ENCODE measurements at regions not wholly inside any gene's neighbourhood (a gene's known extent, or its start where the extent isn't known, plus 50 kb on each side); places are given as distances from the start of the nearest gene placed in this dataset.

GRCh38 chr3:117719316-117719926, 1009.8 kb downstream of the TUSC7 start:
- no peak overlapping the region for H3K27ac ChIP-seq (ENCODE audit: low read length)
- no peaks in the 10 kb centered on the region for H3K4me1 ChIP-seq (ENCODE audit: control insufficient read depth, low read depth, low read length)
- H3K4me3 ChIP-seq (ENCODE audit: low read length), result no peak overlapping the region
- H3K36me3 ChIP-seq (ENCODE audit: control insufficient read depth, low read depth, low read length), result no peaks in the 10 kb centered on the region
- H3K9ac ChIP-seq (ENCODE audit: low read length), result no peak overlapping the region
- H3K27me3 ChIP-seq (ENCODE audit: control insufficient read depth, insufficient read depth, low read length), result no peaks in the 10 kb centered on the region
- H3K9me3 ChIP-seq (ENCODE audit: control insufficient read depth, low read depth, low read length), result no peaks in the 10 kb centered on the region

DNA sequence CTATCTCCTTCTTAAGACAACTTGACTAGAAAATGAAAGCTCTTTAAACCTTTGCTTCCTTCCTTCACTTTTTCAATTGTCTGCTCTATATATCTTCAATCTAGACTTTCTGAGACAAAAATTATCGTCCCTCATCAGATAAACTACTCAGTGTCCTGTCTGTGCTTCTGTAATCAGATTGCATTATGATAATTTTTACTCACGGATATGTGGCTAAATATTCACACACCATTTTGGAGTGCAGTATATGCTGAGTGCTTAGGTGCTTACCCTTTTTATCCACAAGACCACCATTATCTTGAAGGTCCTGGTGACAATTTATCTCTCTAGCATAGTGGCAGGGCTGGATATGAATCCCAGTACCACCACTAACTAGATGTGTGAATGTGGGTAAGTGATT, 1012.3 kb downstream of the TUSC7 start:
- no peaks in the 10 kb centered on the region for H3K36me3 ChIP-seq (ENCODE audit: control insufficient read depth, low read depth, low read length)
- H3K9ac ChIP-seq (ENCODE audit: low read length), result no peak overlapping the region
- H3K27me3 ChIP-seq (ENCODE audit: control insufficient read depth, insufficient read depth, low read length), result no peaks in the 10 kb centered on the region
- no peak overlapping the region for H3K4me3 ChIP-seq (ENCODE audit: low read length)
- H3K27ac ChIP-seq (ENCODE audit: low read length), result no peak overlapping the region
- H3K9me3 ChIP-seq (ENCODE audit: control insufficient read depth, low read depth, low read length), result no peaks in the 10 kb centered on the region
- no peaks in the 10 kb centered on the region for H3K4me1 ChIP-seq (ENCODE audit: control insufficient read depth, low read depth, low read length)

DNA sequence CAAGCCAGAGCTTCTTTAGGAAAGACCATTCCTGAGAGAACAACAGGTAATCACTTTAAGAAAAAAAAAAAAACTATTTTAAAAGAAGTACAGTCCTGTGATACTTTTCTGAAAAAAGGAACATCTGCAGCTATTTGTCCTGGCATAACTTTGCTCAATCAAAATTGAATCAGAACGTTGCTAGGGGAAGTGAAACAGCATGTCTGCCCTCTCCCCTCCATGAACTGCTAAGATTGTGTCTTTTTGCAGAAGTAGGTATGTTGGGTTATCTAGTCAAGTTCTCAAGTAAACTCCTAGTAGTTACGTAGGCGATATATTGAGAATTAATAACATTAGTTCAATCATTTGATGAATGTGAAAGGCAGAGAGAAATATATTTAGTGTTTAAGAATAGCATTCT, 1013.3 kb downstream of the TUSC7 start:
- H3K9ac ChIP-seq (ENCODE audit: low read length), result no peak overlapping the region
- no peaks in the 10 kb centered on the region for H3K9me3 ChIP-seq (ENCODE audit: control insufficient read depth, low read depth, low read length)
- H3K4me3 ChIP-seq (ENCODE audit: low read length), result no peak overlapping the region
- no peak overlapping the region for H3K27ac ChIP-seq (ENCODE audit: low read length)
- no peaks in the 10 kb centered on the region for H3K4me1 ChIP-seq (ENCODE audit: control insufficient read depth, low read depth, low read length)
- no peaks in the 10 kb centered on the region for H3K36me3 ChIP-seq (ENCODE audit: control insufficient read depth, low read depth, low read length)
- no peaks in the 10 kb centered on the region for H3K27me3 ChIP-seq (ENCODE audit: control insufficient read depth, insufficient read depth, low read length)

- H3K27ac ChIP-seq (ENCODE audit: low read length), result no peak overlapping the region
- H3K27me3 ChIP-seq (ENCODE audit: control insufficient read depth, insufficient read depth, low read length), result no peaks in the 10 kb centered on the region
- H3K9me3 ChIP-seq (ENCODE audit: control insufficient read depth, low read depth, low read length), result no peaks in the 10 kb centered on the region
- H3K9ac ChIP-seq (ENCODE audit: low read length), result no peak overlapping the region
- no peaks in the 10 kb centered on the region for H3K4me1 ChIP-seq (ENCODE audit: control insufficient read depth, low read depth, low read length)
- H3K4me3 ChIP-seq (ENCODE audit: low read length), result no peak overlapping the region
- no peaks in the 10 kb centered on the region for H3K36me3 ChIP-seq (ENCODE audit: control insufficient read depth, low read depth, low read length)
Measured at GRCh38 chr3:117723825-117724224, 1014.2 kb downstream of the TUSC7 start.

DNA sequence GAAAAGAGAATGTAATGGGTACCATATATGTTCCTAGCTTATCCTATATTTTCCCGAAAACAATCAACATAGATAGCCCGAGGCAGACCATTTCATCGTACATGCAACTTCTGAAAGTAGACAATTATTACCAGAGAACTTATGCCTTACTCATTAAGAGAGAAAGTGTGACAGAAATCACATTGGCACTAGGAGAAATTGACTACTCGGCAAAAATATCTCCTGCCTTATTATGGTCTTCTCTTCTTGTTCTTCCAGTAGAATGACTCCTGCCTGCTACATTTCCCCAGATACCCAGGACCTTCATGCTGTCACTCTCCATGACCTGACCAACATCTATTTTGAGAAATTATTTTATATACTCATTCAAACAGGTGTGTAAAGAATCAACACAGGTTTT, 1015.7 kb downstream of the TUSC7 start:
- Histone ChIP-seq H3K27ac (ENCODE audit: low read length) (no peak overlapping the region), H3K9ac (ENCODE audit: low read length) (no peak overlapping the region), H3K4me1 (ENCODE audit: control insufficient read depth, low read depth, low read length) (no peaks in the 10 kb centered on the region), H3K4me3 (ENCODE audit: low read length) (no peak overlapping the region), H3K36me3 (ENCODE audit: control insufficient read depth, low read depth, low read length) (no peaks in the 10 kb centered on the region), H3K27me3 (ENCODE audit: control insufficient read depth, insufficient read depth, low read length) (no peaks in the 10 kb centered on the region), H3K9me3 (ENCODE audit: control insufficient read depth, low read depth, low read length) (no peaks in the 10 kb centered on the region)

GRCh38 chr3:117726776-117727175, 1017.2 kb downstream of the TUSC7 start:
- Histone ChIP-seq H3K27ac (ENCODE audit: low read length) (no peak overlapping the region), H3K9me3 (ENCODE audit: control insufficient read depth, low read depth, low read length) (no peaks in the 10 kb centered on the region), H3K27me3 (ENCODE audit: control insufficient read depth, insufficient read depth, low read length) (no peaks in the 10 kb centered on the region), H3K9ac (ENCODE audit: low read length) (no peak overlapping the region), H3K36me3 (ENCODE audit: control insufficient read depth, low read depth, low read length) (no peaks in the 10 kb centered on the region), H3K4me1 (ENCODE audit: control insufficient read depth, low read depth, low read length) (no peaks in the 10 kb centered on the region), H3K4me3 (ENCODE audit: low read length) (no peak overlapping the region)

DNA sequence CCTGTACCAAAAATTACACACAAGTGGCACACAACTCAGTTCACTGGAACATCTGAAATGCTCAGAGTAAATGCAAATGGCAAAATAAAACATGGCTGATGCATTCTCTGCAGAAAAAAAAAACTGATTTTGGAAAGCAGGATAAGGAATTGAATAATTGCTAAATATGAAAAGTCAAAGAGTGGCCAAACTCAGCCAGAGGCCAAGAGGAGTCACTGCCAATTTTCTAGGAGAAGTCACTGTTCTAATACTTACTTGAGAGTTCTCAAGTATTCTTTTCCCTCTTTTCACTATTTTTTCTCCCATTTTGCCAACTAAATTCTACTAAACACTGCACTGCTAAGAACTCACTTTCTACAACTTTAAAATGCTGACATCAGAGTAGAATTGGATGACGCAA, 1018.6 kb downstream of the TUSC7 start:
- Histone ChIP-seq H3K4me1 (ENCODE audit: control insufficient read depth, low read depth, low read length) (no peaks in the 10 kb centered on the region), H3K27ac (ENCODE audit: low read length) (no peak overlapping the region), H3K36me3 (ENCODE audit: control insufficient read depth, low read depth, low read length) (no peaks in the 10 kb centered on the region), H3K9me3 (ENCODE audit: control insufficient read depth, low read depth, low read length) (no peaks in the 10 kb centered on the region), H3K9ac (ENCODE audit: low read length) (no peak overlapping the region), H3K4me3 (ENCODE audit: low read length) (no peak overlapping the region), H3K27me3 (ENCODE audit: control insufficient read depth, insufficient read depth, low read length) (no peaks in the 10 kb centered on the region)

GRCh38 chr3:117734496-117734895, 1024.9 kb downstream of the TUSC7 start:
- Histone ChIP-seq H3K4me1 (ENCODE audit: control insufficient read depth, low read depth, low read length) (peaks cover 3% of the 10 kb centered on the region), H3K9me3 (ENCODE audit: control insufficient read depth, low read depth, low read length) (no peaks in the 10 kb centered on the region), H3K36me3 (ENCODE audit: control insufficient read depth, low read depth, low read length) (no peaks in the 10 kb centered on the region), H3K27ac (ENCODE audit: low read length) (no peak overlapping the region), H3K9ac (ENCODE audit: low read length) (no peak overlapping the region), H3K27me3 (ENCODE audit: control insufficient read depth, insufficient read depth, low read length) (no peaks in the 10 kb centered on the region), H3K4me3 (ENCODE audit: low read length) (no peak overlapping the region)

DNA sequence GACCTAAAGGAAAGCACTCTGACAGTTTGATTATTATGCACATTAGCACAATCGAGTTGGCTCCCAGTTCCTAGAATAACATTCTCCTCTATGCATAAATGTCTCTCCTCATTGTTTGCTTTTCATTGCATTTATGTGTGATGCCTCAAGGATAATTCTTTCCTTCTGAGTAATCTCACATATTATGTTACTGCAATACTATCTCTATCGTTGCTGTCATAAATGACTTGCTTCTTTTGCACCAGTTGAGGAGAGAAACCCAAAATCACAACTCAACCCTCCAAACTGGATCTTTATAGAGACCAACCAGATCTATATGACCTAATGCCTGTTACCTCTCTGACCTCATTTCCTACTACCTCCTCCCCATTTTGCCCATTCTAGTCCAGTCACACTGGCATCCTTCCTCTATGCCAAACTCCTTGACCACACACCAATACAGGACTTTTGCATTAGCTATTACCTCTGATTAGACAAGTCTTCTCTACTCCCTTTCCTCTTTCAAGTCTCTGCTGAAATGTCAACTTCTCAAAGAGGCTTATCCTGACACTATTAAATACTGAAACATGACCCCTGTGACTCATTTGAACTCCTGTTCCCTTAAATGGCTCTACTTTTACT, 1026.0 kb downstream of the TUSC7 start:
- no peaks in the 10 kb centered on the region for H3K27me3 ChIP-seq (ENCODE audit: control insufficient read depth, insufficient read depth, low read length)
- H3K36me3 ChIP-seq (ENCODE audit: control insufficient read depth, low read depth, low read length), result no peaks in the 10 kb centered on the region
- H3K9me3 ChIP-seq (ENCODE audit: control insufficient read depth, low read depth, low read length), result no peaks in the 10 kb centered on the region
- peaks cover 3% of the 10 kb centered on the region for H3K4me1 ChIP-seq (ENCODE audit: control insufficient read depth, low read depth, low read length)
- no peak overlapping the region for H3K4me3 ChIP-seq (ENCODE audit: low read length)
- no peak overlapping the region for H3K27ac ChIP-seq (ENCODE audit: low read length)
- H3K9ac ChIP-seq (ENCODE audit: low read length), result no peak overlapping the region

- no peak overlapping the region for H3K4me3 ChIP-seq (ENCODE audit: low read length)
Measured at GRCh38 chr3:117736846-117737245, 1027.3 kb downstream of the TUSC7 start.

DNA sequence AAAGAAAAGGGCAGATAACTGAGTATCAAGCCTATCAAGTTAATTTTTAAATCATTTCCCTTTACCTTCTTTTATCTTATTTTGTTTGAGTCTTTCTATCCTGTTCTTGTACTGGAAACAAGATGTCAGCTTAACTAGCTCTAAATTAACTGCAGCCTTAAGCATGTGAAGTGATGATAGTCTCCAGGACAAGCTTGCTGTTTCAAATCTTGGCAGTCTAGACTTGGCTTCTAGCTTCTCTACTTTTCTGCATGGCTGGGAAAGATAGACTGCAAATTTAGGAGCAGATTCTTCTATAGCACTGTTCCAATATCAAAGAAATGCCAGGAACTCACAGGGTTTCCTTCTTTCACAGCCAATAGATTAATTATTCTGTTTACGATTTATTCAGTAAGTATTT, 1034.4 kb downstream of the TUSC7 start:
- Histone ChIP-seq H3K9me3 (ENCODE audit: control insufficient read depth, low read depth, low read length) (no peaks in the 10 kb centered on the region), H3K36me3 (ENCODE audit: control insufficient read depth, low read depth, low read length) (no peaks in the 10 kb centered on the region), H3K9ac (ENCODE audit: low read length) (no peak overlapping the region), H3K4me1 (ENCODE audit: control insufficient read depth, low read depth, low read length) (no peaks in the 10 kb centered on the region), H3K27ac (ENCODE audit: low read length) (no peak overlapping the region), H3K27me3 (ENCODE audit: control insufficient read depth, insufficient read depth, low read length) (no peaks in the 10 kb centered on the region), H3K4me3 (ENCODE audit: low read length) (no peak overlapping the region)

More at GRCh38 chr3:117736846-117737245, 1027.3 kb downstream of the TUSC7 start:
- no peak overlapping the region for H3K9ac ChIP-seq (ENCODE audit: low read length)
- no peaks in the 10 kb centered on the region for H3K36me3 ChIP-seq (ENCODE audit: control insufficient read depth, low read depth, low read length)
- no peaks in the 10 kb centered on the region for H3K27me3 ChIP-seq (ENCODE audit: control insufficient read depth, insufficient read depth, low read length)
- no peaks in the 10 kb centered on the region for H3K9me3 ChIP-seq (ENCODE audit: control insufficient read depth, low read depth, low read length)
- no peak overlapping the region for H3K27ac ChIP-seq (ENCODE audit: low read length)
- H3K4me1 ChIP-seq (ENCODE audit: control insufficient read depth, low read depth, low read length), result peaks cover 3% of the 10 kb centered on the region

- H3K27ac ChIP-seq (ENCODE audit: low read length), result no peak overlapping the region
- no peaks in the 10 kb centered on the region for H3K9me3 ChIP-seq (ENCODE audit: control insufficient read depth, low read depth, low read length)
- no peaks in the 10 kb centered on the region for H3K4me1 ChIP-seq (ENCODE audit: control insufficient read depth, low read depth, low read length)
- no peak overlapping the region for H3K4me3 ChIP-seq (ENCODE audit: low read length)
- no peak overlapping the region for H3K9ac ChIP-seq (ENCODE audit: low read length)
- H3K36me3 ChIP-seq (ENCODE audit: control insufficient read depth, low read depth, low read length), result no peaks in the 10 kb centered on the region
- H3K27me3 ChIP-seq (ENCODE audit: control insufficient read depth, insufficient read depth, low read length), result no peaks in the 10 kb centered on the region
Measured at GRCh38 chr3:117744935-117745334, 1035.4 kb downstream of the TUSC7 start.

All from iPS-18a (cell line).